ENCODE measurements at regions not wholly inside any gene's neighbourhood (a gene's known extent, or its start where the extent isn't known, plus 50 kb on each side); places are given as distances from the start of the nearest gene placed in this dataset.
"Not testable (repeated sequence)": the region's sequence is repeated elsewhere in the genome, so short reads cannot be mapped to it uniquely, and the experiment has no call there.

- DNase-seq, result no peak
These were observed 857.9 kb downstream of the TYW1 start for GRCh38 chr7:67854221-67855178.

- no peak for DNase-seq
These were observed 858.7 kb downstream of the TYW1 start for GRCh38 chr7:67855322-67855721.

GRCh38 chr7:67856046-67856445, 859.4 kb downstream of the TYW1 start:
- DNase-seq, result no peak

GRCh38 chr7:67857698-67858097, 861.1 kb downstream of the TYW1 start:
- no peak for DNase-seq

GRCh38 chr7:67858931-67859330, 862.3 kb downstream of the TYW1 start:
- no peak for DNase-seq

GRCh38 chr7:67863911-67864310, 867.3 kb downstream of the TYW1 start:
- no peak for DNase-seq

GRCh38 chr7:67866054-67866453, 869.4 kb downstream of the TYW1 start:
- DNase-seq, result no peak

GRCh38 chr7:67866812-67867211, 870.2 kb downstream of the TYW1 start:
- no peak for DNase-seq

GRCh38 chr7:67870396-67870795, 873.8 kb downstream of the TYW1 start:
- DNase-seq, result no peak

- no peak for DNase-seq
These were observed 878.9 kb downstream of the TYW1 start for GRCh38 chr7:67875558-67875957.

GRCh38 chr7:67878808-67879207, 882.2 kb downstream of the TYW1 start:
- no peak for DNase-seq

- DNase-seq, result no peak
These were observed 886.2 kb downstream of the TYW1 start for GRCh38 chr7:67882843-67883242.

- DNase-seq, result no peak
These were observed 893.7 kb downstream of the TYW1 start for GRCh38 chr7:67890316-67890715.

GRCh38 chr7:67894746-67895145, 898.1 kb downstream of the TYW1 start:
- DNase-seq, result no peak

- no peak for DNase-seq
These were observed 900.1 kb downstream of the TYW1 start for GRCh38 chr7:67896721-67897120.

- no peak for DNase-seq
These were observed 903.8 kb downstream of the TYW1 start for GRCh38 chr7:67900456-67900855.

- no peak for DNase-seq
These were observed 905.3 kb downstream of the TYW1 start for GRCh38 chr7:67901808-67902480.

- DNase-seq, result no peak
These were observed 911.2 kb downstream of the TYW1 start for GRCh38 chr7:67907792-67908191.

- no peak for DNase-seq
These were observed 915.8 kb downstream of the TYW1 start for GRCh38 chr7:67912437-67912836.

GRCh38 chr7:67913604-67914003, 917.0 kb downstream of the TYW1 start:
- DNase-seq, result no peak

GRCh38 chr7:67916111-67916510, 919.5 kb downstream of the TYW1 start:
- DNase-seq, result not testable (repeated sequence)

GRCh38 chr7:67916571-67917436, 920.2 kb downstream of the TYW1 start:
- DNase-seq, result no peak

- no peak for DNase-seq
These were observed 920.8 kb downstream of the TYW1 start for GRCh38 chr7:67917437-67917755.

Measured in CD4-positive, alpha-beta T cell treated with Interleukin-17A for 1 hour (primary cell).